ENCODE measurements at regions not wholly inside any gene's neighbourhood (a gene's known extent, or its start where the extent isn't known, plus 50 kb on each side); places are given as distances from the start of the nearest gene placed in this dataset.

DNA sequence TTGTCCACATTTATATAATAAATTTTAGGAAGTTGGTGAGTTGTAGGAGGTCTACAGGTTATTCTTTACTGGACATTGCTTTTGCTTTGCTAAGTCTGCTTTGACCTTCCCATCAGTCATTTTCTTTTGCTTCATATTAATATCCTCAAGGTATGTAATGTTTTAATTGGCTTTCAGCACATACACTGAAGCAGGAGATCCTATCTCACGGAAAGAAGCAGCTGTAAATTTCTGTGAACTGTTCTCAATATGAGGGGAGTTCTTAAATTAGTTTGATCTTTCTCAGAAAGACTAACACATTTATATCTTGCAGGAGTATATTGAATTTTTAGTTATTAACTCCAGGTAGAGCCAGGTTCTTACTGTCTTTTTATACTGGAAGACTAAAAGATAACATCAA is 856.5 kb downstream of the GATA3 start:
- Histone ChIP-seq H3K36me3 (ENCODE audit: insufficient read depth, insufficient read length, low read length) (no peaks in the 10 kb centered on the region), H3K9ac (ENCODE audit: insufficient read length, low read depth) (no peak overlapping the region)
- TF ChIP-seq ZNF274 (IDR thresholded peaks at IDR 0.05; ENCODE audit: low read depth, low read length): no peak

DNA sequence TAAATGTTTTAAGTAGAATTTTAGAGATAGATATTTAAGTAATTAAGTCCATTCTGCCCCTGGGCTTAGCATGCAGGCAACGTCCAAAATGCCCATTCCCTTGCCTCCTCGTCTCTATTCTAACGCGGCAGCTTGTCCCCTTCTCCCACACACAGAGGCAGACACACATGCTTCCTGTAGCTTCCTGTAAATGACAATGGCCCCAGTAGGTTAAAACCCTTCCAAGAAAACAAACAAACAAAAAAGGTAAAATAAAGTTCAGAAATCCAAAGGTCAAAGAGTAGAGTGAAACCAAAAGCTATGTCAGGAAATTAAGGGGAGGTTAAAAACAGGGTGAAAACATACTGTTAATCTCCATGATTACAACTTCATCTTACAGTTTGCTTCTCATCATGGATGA is 857.6 kb downstream of the GATA3 start:
- Histone ChIP-seq H3K4me3 (ENCODE audit: insufficient read length, low read depth) (no peak overlapping the region), H3K36me3 (ENCODE audit: insufficient read depth, insufficient read length, low read length) (no peaks in the 10 kb centered on the region), H3K9ac (ENCODE audit: insufficient read length, low read depth) (no peak overlapping the region), H3K4me1 (ENCODE audit: insufficient read depth, insufficient read length) (no peaks in the 10 kb centered on the region), H3K9me3 (ENCODE audit: insufficient read depth, low read length) (no peaks in the 10 kb centered on the region), H3K27me3 (ENCODE audit: insufficient read depth, insufficient read length) (no peaks in the 10 kb centered on the region)
- TF ChIP-seq YY1 (IDR thresholded peaks at IDR 0.05; ENCODE audit: insufficient read depth, insufficient read length) (no peak), SUZ12 (IDR thresholded peaks at IDR 0.05; ENCODE audit: extremely low read depth, insufficient read depth, insufficient read length) (no peak), ZNF274 (IDR thresholded peaks at IDR 0.05; ENCODE audit: low read depth, low read length) (no peak)
- DNase-seq (ENCODE audit: low read depth, low spot score): no peak

More for the DNA sequence above, 856.5 kb downstream of the GATA3 start:
- Histone ChIP-seq H3K9me3 (ENCODE audit: insufficient read depth, low read length) (no peaks in the 10 kb centered on the region), H3K27me3 (ENCODE audit: insufficient read depth, insufficient read length) (no peaks in the 10 kb centered on the region), H3K4me1 (ENCODE audit: insufficient read depth, insufficient read length) (no peaks in the 10 kb centered on the region), H3K4me3 (ENCODE audit: insufficient read length, low read depth) (no peak overlapping the region)
- DNase-seq (ENCODE audit: low read depth, low spot score): no peak

DNA sequence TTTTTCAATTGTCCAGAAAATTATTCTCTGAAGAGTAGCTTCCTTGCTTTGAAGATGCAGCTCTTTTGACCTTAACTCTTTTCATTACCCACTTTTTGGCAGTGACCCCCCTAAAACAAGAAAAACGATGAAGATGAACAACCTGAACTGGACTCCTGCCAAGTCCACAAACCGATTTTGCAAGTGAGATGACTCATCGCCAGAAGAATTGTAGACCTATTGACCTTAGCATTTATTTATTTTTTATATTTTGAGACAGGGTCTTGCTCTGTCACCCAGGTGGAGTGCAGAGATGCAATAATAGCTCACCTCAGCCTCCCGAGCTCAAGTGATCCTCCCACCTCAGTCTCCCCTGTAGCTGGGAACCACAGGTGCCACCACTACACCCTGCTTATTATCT is 859.2 kb downstream of the GATA3 start:
- TF ChIP-seq SUZ12 (IDR thresholded peaks at IDR 0.05; ENCODE audit: extremely low read depth, insufficient read depth, insufficient read length): no peak
- TF ChIP-seq ZNF274 (IDR thresholded peaks at IDR 0.05; ENCODE audit: low read depth, low read length): no peak
- no peak for TF ChIP-seq YY1 (IDR thresholded peaks at IDR 0.05; ENCODE audit: insufficient read depth, insufficient read length)
- Histone ChIP-seq H3K4me3 (ENCODE audit: insufficient read length, low read depth) (no peak overlapping the region), H3K9ac (ENCODE audit: insufficient read length, low read depth) (no peak overlapping the region), H3K27me3 (ENCODE audit: insufficient read depth, insufficient read length) (no peaks in the 10 kb centered on the region), H3K9me3 (ENCODE audit: insufficient read depth, low read length) (no peaks in the 10 kb centered on the region), H3K4me1 (ENCODE audit: insufficient read depth, insufficient read length) (no peaks in the 10 kb centered on the region), H3K36me3 (ENCODE audit: insufficient read depth, insufficient read length, low read length) (no peaks in the 10 kb centered on the region)
- no peak for DNase-seq (ENCODE audit: low read depth, low spot score)

DNA sequence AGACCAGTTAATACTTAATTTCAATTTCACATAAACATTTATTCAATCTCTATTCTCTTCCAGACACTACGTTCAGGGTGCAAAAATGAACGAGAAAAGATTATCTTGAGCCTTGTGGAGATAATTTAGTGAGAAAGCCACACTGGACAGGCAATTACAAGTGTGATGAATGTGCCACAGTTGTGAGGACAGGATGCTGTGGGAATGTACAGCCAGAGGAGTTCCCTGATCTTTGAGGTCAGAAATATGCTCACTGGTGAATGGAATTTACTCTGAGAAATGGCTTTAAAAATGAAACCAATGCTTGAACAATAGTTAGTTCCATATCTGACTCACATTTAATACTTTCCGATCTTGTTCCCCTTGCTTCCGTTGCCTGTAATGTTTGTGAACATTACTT is 864.8 kb downstream of the GATA3 start:
- H3K9ac ChIP-seq (ENCODE audit: insufficient read length, low read depth): no peak overlapping the region
- H3K36me3 ChIP-seq (ENCODE audit: insufficient read depth, insufficient read length, low read length): no peaks in the 10 kb centered on the region
- H3K4me1 ChIP-seq (ENCODE audit: insufficient read depth, insufficient read length): no peaks in the 10 kb centered on the region
- TF ChIP-seq SUZ12 (IDR thresholded peaks at IDR 0.05; ENCODE audit: extremely low read depth, insufficient read depth, insufficient read length) (no peak), YY1 (IDR thresholded peaks at IDR 0.05; ENCODE audit: insufficient read depth, insufficient read length) (no peak), ZNF274 (IDR thresholded peaks at IDR 0.05; ENCODE audit: low read depth, low read length) (no peak)
- H3K27me3 ChIP-seq (ENCODE audit: insufficient read depth, insufficient read length): no peaks in the 10 kb centered on the region
- H3K9me3 ChIP-seq (ENCODE audit: insufficient read depth, low read length): no peaks in the 10 kb centered on the region
- H3K4me3 ChIP-seq (ENCODE audit: insufficient read length, low read depth): no peak overlapping the region
- no peak for DNase-seq (ENCODE audit: low read depth, low spot score)

DNA sequence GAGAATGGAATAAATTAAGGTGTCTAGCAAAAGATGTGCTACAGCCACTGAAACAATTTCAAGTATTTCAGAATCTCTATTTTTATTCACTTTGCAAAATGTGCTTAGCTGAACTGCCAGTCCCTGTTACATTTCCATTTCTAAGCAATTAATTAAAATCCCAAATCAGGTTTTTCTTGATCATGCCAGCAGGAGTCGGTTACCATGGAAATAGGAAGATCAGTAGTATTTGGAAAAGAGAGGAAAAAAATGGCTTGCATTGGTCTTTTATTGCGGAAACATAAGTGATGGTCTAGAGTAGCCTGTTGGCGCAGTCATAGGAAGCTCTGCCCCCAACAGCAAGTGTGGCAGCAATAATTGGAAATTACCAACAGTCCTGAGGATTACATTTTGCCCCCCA is 867.1 kb downstream of the GATA3 start:
- H3K27me3 ChIP-seq (ENCODE audit: insufficient read depth, insufficient read length): no peaks in the 10 kb centered on the region
- H3K36me3 ChIP-seq (ENCODE audit: insufficient read depth, insufficient read length, low read length): no peaks in the 10 kb centered on the region
- H3K4me1 ChIP-seq (ENCODE audit: insufficient read depth, insufficient read length): no peaks in the 10 kb centered on the region
- no peaks in the 10 kb centered on the region for H3K9me3 ChIP-seq (ENCODE audit: insufficient read depth, low read length)
- H3K4me3 ChIP-seq (ENCODE audit: insufficient read length, low read depth): no peak overlapping the region
- DNase-seq (ENCODE audit: low read depth, low spot score): no peak
- TF ChIP-seq ZNF274 (IDR thresholded peaks at IDR 0.05; ENCODE audit: low read depth, low read length) (no peak), SUZ12 (IDR thresholded peaks at IDR 0.05; ENCODE audit: extremely low read depth, insufficient read depth, insufficient read length) (no peak)
- H3K9ac ChIP-seq (ENCODE audit: insufficient read length, low read depth): no peak overlapping the region

DNA sequence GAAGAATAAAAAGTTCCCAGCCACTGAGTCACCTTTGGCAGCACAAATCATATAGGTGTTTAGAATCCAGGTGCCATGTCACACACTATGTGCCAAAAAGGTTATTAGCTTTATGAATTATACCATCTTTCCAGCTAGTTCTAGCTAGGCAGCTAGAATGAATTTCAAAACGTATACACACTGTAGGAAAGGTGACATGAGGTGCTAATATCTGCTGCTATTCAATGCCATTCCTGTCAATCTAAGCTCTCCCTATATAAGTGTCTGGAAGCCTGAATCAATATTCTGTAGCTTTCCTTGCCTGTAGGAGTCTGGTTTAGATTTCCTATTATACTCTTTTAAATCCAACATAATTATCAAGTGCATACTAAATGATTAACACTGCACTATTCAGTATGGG is 868.6 kb downstream of the GATA3 start:
- no peak overlapping the region for H3K4me3 ChIP-seq (ENCODE audit: insufficient read length, low read depth)
- no peaks in the 10 kb centered on the region for H3K36me3 ChIP-seq (ENCODE audit: insufficient read depth, insufficient read length, low read length)

DNA sequence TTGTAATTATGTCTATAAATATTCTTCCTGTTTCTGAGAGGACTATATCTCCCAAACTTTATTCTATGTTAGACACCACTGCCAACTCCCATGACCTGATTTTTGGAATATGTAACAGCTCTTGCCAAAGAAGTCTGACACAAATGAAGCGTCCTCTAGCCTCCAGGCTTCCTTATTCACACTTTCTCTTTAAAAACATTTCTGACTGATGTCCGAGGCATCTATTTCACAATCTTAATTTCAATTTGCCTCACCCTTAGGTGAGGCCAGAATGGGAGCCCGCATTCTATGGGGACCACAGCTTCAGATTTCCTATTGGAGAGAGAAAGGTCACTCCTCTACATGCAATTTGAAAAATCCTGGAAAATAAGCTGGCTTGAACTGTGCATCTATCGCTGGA is 873.2 kb downstream of the GATA3 start:
- H3K9ac ChIP-seq (ENCODE audit: insufficient read length, low read depth): no peak overlapping the region
- H3K4me1 ChIP-seq (ENCODE audit: insufficient read depth, insufficient read length): no peaks in the 10 kb centered on the region
- no peak overlapping the region for H3K4me3 ChIP-seq (ENCODE audit: insufficient read length, low read depth)
- DNase-seq (ENCODE audit: low read depth, low spot score): no peak
- H3K9me3 ChIP-seq (ENCODE audit: insufficient read depth, low read length): no peaks in the 10 kb centered on the region
- no peaks in the 10 kb centered on the region for H3K27me3 ChIP-seq (ENCODE audit: insufficient read depth, insufficient read length)
- no peaks in the 10 kb centered on the region for H3K36me3 ChIP-seq (ENCODE audit: insufficient read depth, insufficient read length, low read length)
- TF ChIP-seq ZNF274 (IDR thresholded peaks at IDR 0.05; ENCODE audit: low read depth, low read length) (no peak), SUZ12 (IDR thresholded peaks at IDR 0.05; ENCODE audit: extremely low read depth, insufficient read depth, insufficient read length) (no peak), YY1 (IDR thresholded peaks at IDR 0.05; ENCODE audit: insufficient read depth, insufficient read length) (no peak)

More for the DNA sequence above, 868.6 kb downstream of the GATA3 start:
- no peaks in the 10 kb centered on the region for H3K27me3 ChIP-seq (ENCODE audit: insufficient read depth, insufficient read length)
- no peak for DNase-seq (ENCODE audit: low read depth, low spot score)
- no peaks in the 10 kb centered on the region for H3K9me3 ChIP-seq (ENCODE audit: insufficient read depth, low read length)
- TF ChIP-seq ZNF274 (IDR thresholded peaks at IDR 0.05; ENCODE audit: low read depth, low read length) (no peak), YY1 (IDR thresholded peaks at IDR 0.05; ENCODE audit: insufficient read depth, insufficient read length) (no peak), SUZ12 (IDR thresholded peaks at IDR 0.05; ENCODE audit: extremely low read depth, insufficient read depth, insufficient read length) (no peak)
- no peaks in the 10 kb centered on the region for H3K4me1 ChIP-seq (ENCODE audit: insufficient read depth, insufficient read length)
- no peak overlapping the region for H3K9ac ChIP-seq (ENCODE audit: insufficient read length, low read depth)

DNA sequence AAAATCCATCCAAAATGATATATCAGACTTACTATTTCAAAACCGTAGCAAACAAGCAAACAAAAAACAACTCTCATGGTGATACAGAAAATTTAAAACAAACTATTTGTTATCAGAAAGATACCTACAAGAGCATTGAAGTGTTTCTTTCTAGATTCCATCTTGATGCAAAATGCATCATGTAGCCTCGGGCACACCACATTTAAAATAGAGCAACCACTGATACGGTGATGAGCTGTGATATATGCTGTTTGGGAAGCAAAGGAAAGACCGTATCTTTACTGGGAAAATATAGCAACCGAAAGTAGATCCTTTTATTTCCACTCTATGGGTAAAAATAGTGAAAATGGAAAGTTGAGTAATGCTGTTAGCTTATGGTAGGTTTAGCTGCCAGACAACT is 892.0 kb downstream of the GATA3 start:
- Histone ChIP-seq H3K9ac (ENCODE audit: insufficient read length, low read depth) (no peak overlapping the region), H3K4me1 (ENCODE audit: insufficient read depth, insufficient read length) (no peaks in the 10 kb centered on the region), H3K36me3 (ENCODE audit: insufficient read depth, insufficient read length, low read length) (no peaks in the 10 kb centered on the region), H3K9me3 (ENCODE audit: insufficient read depth, low read length) (0 out of 2 replicates have a peak, but pooled peaks cover 3% of the 10 kb centered on the region), H3K4me3 (ENCODE audit: insufficient read length, low read depth) (no peak overlapping the region), H3K27me3 (ENCODE audit: insufficient read depth, insufficient read length) (no peaks in the 10 kb centered on the region)
- no peak for TF ChIP-seq YY1 (IDR thresholded peaks at IDR 0.05; ENCODE audit: insufficient read depth, insufficient read length)
- TF ChIP-seq SUZ12 (IDR thresholded peaks at IDR 0.05; ENCODE audit: extremely low read depth, insufficient read depth, insufficient read length): no peak
- DNase-seq (ENCODE audit: low read depth, low spot score): no peak
